SK-N-MC (cell line): ENCODE measurements at regions not wholly inside any gene's neighbourhood (a gene's known extent, or its start where the extent isn't known, plus 50 kb on each side); places are given as distances from the start of the nearest gene placed in this dataset.

Source experiments
- EZH2 ChIP-seq: fragments of 200-600 bp; sonication (generic); IDR thresholded peaks from one replicate; pipeline ENCODE4 v1.6.1; 2017; ENCODE audit warnings: antibody characterized with exemption
- FOXP2 ChIP-seq: optimal IDR thresholded peaks from 2 replicates; pipeline ENCODE3; 2011; ENCODE audit warnings: mild to moderate bottlenecking, moderate library complexity; ENCODE audit not compliant: insufficient read depth; ENCODE audit errors: extremely low read length, control extremely low read depth
- POLR2AphosphoS5 ChIP-seq: IDR thresholded peaks from 2 replicates; pipeline ENCODE4 v1.6.1; 2012; ENCODE audit warnings: mild to moderate bottlenecking, low read depth, low read length, borderline replicate concordance

- TF ChIP-seq EZH2 (no peak), POLR2AphosphoS5 (no peak), FOXP2 (no peak)
Observed at GRCh38 chr11:116300232-116300631, 472.6 kb downstream of the BUD13 start.
